SK-N-SH (cell line): ENCODE measurements at regions not wholly inside any gene's neighbourhood (a gene's known extent, or its start where the extent isn't known, plus 50 kb on each side); places are given as distances from the start of the nearest gene placed in this dataset.

Experiments
- CHD2 ChIP-seq: fragments of 150-350 bp; IDR thresholded peaks from 2 replicates; pipeline ENCODE4 v1.6.1; 2018; ENCODE audit warnings: low read length; ENCODE audit not compliant: partially characterized antibody
- CTCF ChIP-seq: fragments of 200-600 bp; sonication (generic); IDR thresholded peaks from 2 replicates; pipeline ENCODE4 v1.6.1; 2017; ENCODE audit warnings: antibody characterized with exemption, mild to moderate bottlenecking, moderate library complexity
- EZH2phosphoT487 ChIP-seq: fragments of 200-600 bp; sonication (generic); IDR thresholded peaks from 2 replicates; pipeline ENCODE4 v1.6.1; 2017; ENCODE audit warnings: low read depth, mixed run types, mild to moderate bottlenecking, antibody characterized with exemption, moderate library complexity, borderline replicate concordance
- GABPA ChIP-seq: IDR thresholded peaks from 2 replicates; pipeline ENCODE4 v1.4.0; 2012; ENCODE audit warnings: low read depth, mild to moderate bottlenecking
- MEF2A ChIP-seq: IDR thresholded peaks from 2 replicates; pipeline ENCODE4 v1.4.0; 2012; ENCODE audit warnings: low read depth, borderline replicate concordance
- POLR2AphosphoS5 ChIP-seq: IDR thresholded peaks from 2 replicates; pipeline ENCODE4 v1.6.1; 2012; ENCODE audit warnings: low read depth, low read length
- SIN3A ChIP-seq: IDR thresholded peaks from 2 replicates; pipeline ENCODE4 v1.6.1; 2012; ENCODE audit warnings: low read depth, mild to moderate bottlenecking, low read length, moderate library complexity, borderline replicate concordance
- TEAD4 ChIP-seq: IDR thresholded peaks from 2 replicates; pipeline ENCODE4 v1.4.0; 2012; ENCODE audit warnings: mild to moderate bottlenecking, borderline replicate concordance; ENCODE audit not compliant: insufficient read depth
- TF ChIP-seq, protein P1 (sequence below): fragments of 150-350 bp; IDR thresholded peaks from 2 replicates; pipeline ENCODE4 v1.6.1; 2016; ENCODE audit warnings: mild to moderate bottlenecking, low read depth, low read length

DNA sequence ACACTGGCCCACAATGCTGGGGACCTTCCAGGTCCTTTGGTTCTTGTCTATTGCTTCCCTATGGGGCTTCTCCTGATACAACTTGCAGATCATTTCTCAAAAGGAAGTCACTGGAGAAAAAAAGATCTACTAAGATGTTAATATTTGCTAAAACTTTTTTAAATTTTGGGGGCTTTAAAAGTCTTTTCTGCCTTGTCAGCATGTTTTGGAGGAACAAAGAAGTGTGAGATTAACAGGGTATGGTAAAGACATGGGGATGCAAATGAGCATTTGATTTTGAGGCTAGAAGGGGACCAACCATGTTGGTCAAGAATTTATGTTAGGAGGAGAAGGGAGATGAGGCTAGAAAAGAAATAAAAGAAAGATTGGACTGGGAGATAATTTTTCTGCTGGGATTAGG is 515.4 kb downstream of the HTR7 start:
- no peak for TF ChIP-seq GABPA
- TF ChIP-seq POLR2AphosphoS5 = no peak
- no peak for TF ChIP-seq MEF2A
- TF ChIP-seq CTCF = no peak
- TF ChIP-seq, protein P1, sequence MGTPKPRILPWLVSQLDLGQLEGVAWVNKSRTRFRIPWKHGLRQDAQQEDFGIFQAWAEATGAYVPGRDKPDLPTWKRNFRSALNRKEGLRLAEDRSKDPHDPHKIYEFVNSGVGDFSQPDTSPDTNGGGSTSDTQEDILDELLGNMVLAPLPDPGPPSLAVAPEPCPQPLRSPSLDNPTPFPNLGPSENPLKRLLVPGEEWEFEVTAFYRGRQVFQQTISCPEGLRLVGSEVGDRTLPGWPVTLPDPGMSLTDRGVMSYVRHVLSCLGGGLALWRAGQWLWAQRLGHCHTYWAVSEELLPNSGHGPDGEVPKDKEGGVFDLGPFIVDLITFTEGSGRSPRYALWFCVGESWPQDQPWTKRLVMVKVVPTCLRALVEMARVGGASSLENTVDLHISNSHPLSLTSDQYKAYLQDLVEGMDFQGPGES = no peak
- TF ChIP-seq CHD2 = no peak
- no peak for TF ChIP-seq EZH2phosphoT487
- TF ChIP-seq SIN3A = no peak
- no peak for TF ChIP-seq TEAD4
